ENCODE measurements at regions not wholly inside any gene's neighbourhood (a gene's known extent, or its start where the extent isn't known, plus 50 kb on each side); places are given as distances from the start of the nearest gene placed in this dataset.

GRCh38 chr12:84641940-84642545, 270.6 kb downstream of the SLC6A15 start:
- no peaks in the 10 kb centered on the region for H3K9me3 ChIP-seq (ENCODE audit: control insufficient read depth in 2 of 2, low read length in 2 of 2)
- H3K9ac ChIP-seq (ENCODE audit: low read length in 2 of 2) = no peak overlapping the region
- H3K27ac ChIP-seq (ENCODE audit: low read length) = no peak overlapping the region
- H3K4me1 ChIP-seq (ENCODE audit: control insufficient read depth, insufficient read depth, low read length) = no peaks in the 10 kb centered on the region
- H3K27me3 ChIP-seq (ENCODE audit: control insufficient read depth in 1 of 2, insufficient read depth in 2 of 2, low read length in 2 of 2) = no peaks in the 10 kb centered on the region
- no peak overlapping the region for H3K4me3 ChIP-seq (ENCODE audit: low read length in 2 of 2)
- no peaks in the 10 kb centered on the region for H3K36me3 ChIP-seq (ENCODE audit: control insufficient read depth in 2 of 2, insufficient read depth in 2 of 2, low read length in 2 of 2)

- H3K27me3 ChIP-seq (ENCODE audit: control insufficient read depth in 1 of 2, insufficient read depth in 2 of 2, low read length in 2 of 2) = no peaks in the 10 kb centered on the region
- H3K36me3 ChIP-seq (ENCODE audit: control insufficient read depth in 2 of 2, insufficient read depth in 2 of 2, low read length in 2 of 2) = no peaks in the 10 kb centered on the region
- no peak overlapping the region for H3K27ac ChIP-seq (ENCODE audit: low read length)
- H3K9ac ChIP-seq (ENCODE audit: low read length in 2 of 2) = no peak overlapping the region
- H3K9me3 ChIP-seq (ENCODE audit: control insufficient read depth in 2 of 2, low read length in 2 of 2) = no peaks in the 10 kb centered on the region
- no peak overlapping the region for H3K4me3 ChIP-seq (ENCODE audit: low read length in 2 of 2)
- no peaks in the 10 kb centered on the region for H3K4me1 ChIP-seq (ENCODE audit: control insufficient read depth, insufficient read depth, low read length)
Measured at GRCh38 chr12:84638811-84639368, 273.7 kb downstream of the SLC6A15 start.

- Histone ChIP-seq H3K4me3 (ENCODE audit: low read length in 2 of 2) (no peak overlapping the region), H3K27me3 (ENCODE audit: control insufficient read depth in 1 of 2, insufficient read depth in 2 of 2, low read length in 2 of 2) (no peaks in the 10 kb centered on the region), H3K9ac (ENCODE audit: low read length in 2 of 2) (no peak overlapping the region)
Measured at GRCh38 chr12:84637926-84638325, 274.7 kb downstream of the SLC6A15 start.

GRCh38 chr12:84636801-84637290, 275.8 kb downstream of the SLC6A15 start:
- Histone ChIP-seq H3K27me3 (ENCODE audit: control insufficient read depth in 1 of 2, insufficient read depth in 2 of 2, low read length in 2 of 2) (no peaks in the 10 kb centered on the region), H3K27ac (ENCODE audit: low read length) (no peak overlapping the region), H3K36me3 (ENCODE audit: control insufficient read depth in 2 of 2, insufficient read depth in 2 of 2, low read length in 2 of 2) (no peaks in the 10 kb centered on the region), H3K4me1 (ENCODE audit: control insufficient read depth, insufficient read depth, low read length) (no peaks in the 10 kb centered on the region), H3K4me3 (ENCODE audit: low read length in 2 of 2) (no peak overlapping the region), H3K9me3 (ENCODE audit: control insufficient read depth in 2 of 2, low read length in 2 of 2) (no peaks in the 10 kb centered on the region), H3K9ac (ENCODE audit: low read length in 2 of 2) (no peak overlapping the region)

More at GRCh38 chr12:84637926-84638325, 274.7 kb downstream of the SLC6A15 start:
- Histone ChIP-seq H3K36me3 (ENCODE audit: control insufficient read depth in 2 of 2, insufficient read depth in 2 of 2, low read length in 2 of 2) (no peaks in the 10 kb centered on the region), H3K4me1 (ENCODE audit: control insufficient read depth, insufficient read depth, low read length) (no peaks in the 10 kb centered on the region), H3K9me3 (ENCODE audit: control insufficient read depth in 2 of 2, low read length in 2 of 2) (no peaks in the 10 kb centered on the region), H3K27ac (ENCODE audit: low read length) (no peak overlapping the region)

DNA sequence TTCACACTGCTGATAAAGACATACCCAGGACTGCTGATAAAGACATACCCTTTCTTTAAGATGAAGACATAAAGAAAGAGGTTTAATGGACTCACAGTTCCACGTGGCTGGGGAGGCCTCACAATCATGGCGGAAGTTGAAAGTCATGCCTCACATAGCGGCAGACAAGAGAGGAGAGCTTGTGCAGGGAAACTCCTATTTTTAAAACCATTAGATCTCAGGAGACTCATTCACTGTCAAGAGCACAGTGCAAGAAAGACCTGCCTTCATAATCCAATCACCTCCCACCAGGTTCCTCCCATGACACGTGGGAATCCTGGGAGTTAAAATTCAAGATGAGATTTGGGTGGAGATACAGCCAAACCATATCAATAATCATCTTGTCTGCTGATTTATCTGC, 278.1 kb downstream of the SLC6A15 start:
- no peaks in the 10 kb centered on the region for H3K27me3 ChIP-seq (ENCODE audit: control insufficient read depth in 1 of 2, insufficient read depth in 2 of 2, low read length in 2 of 2)
- H3K36me3 ChIP-seq (ENCODE audit: control insufficient read depth in 2 of 2, insufficient read depth in 2 of 2, low read length in 2 of 2) = no peaks in the 10 kb centered on the region
- H3K4me3 ChIP-seq (ENCODE audit: low read length in 2 of 2) = no peak overlapping the region
- no peak overlapping the region for H3K27ac ChIP-seq (ENCODE audit: low read length)
- H3K9me3 ChIP-seq (ENCODE audit: control insufficient read depth in 2 of 2, low read length in 2 of 2) = no peaks in the 10 kb centered on the region
- H3K9ac ChIP-seq (ENCODE audit: low read length in 2 of 2) = no peak overlapping the region
- no peaks in the 10 kb centered on the region for H3K4me1 ChIP-seq (ENCODE audit: control insufficient read depth, insufficient read depth, low read length)

- Histone ChIP-seq H3K36me3 (ENCODE audit: control insufficient read depth in 2 of 2, insufficient read depth in 2 of 2, low read length in 2 of 2) (no peaks in the 10 kb centered on the region), H3K9me3 (ENCODE audit: control insufficient read depth in 2 of 2, low read length in 2 of 2) (no peaks in the 10 kb centered on the region), H3K4me3 (ENCODE audit: low read length in 2 of 2) (no peak overlapping the region), H3K27ac (ENCODE audit: low read length) (no peak overlapping the region), H3K9ac (ENCODE audit: low read length in 2 of 2) (no peak overlapping the region), H3K27me3 (ENCODE audit: control insufficient read depth in 1 of 2, insufficient read depth in 2 of 2, low read length in 2 of 2) (no peaks in the 10 kb centered on the region), H3K4me1 (ENCODE audit: control insufficient read depth, insufficient read depth, low read length) (no peaks in the 10 kb centered on the region)
Measured at GRCh38 chr12:84632556-84632955, 280.0 kb downstream of the SLC6A15 start.

DNA sequence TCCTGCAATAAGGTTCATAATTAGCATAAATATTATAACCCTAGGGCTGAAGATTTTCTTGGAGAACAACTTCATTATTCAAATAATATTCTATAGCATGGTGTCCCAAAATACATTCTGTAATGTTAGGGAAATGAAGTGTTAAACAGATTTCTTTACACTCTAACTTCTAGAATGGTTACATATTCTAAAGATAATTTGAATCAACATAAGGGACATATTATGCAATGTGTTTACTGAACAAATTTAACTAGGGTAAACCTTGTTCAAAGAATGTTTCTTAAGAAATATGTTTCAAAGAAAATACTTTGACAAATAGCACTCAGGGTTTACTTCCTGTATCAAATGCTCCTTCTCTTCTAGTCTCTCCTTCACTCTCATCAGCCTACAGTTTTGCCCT, 281.6 kb downstream of the SLC6A15 start:
- Histone ChIP-seq H3K9me3 (ENCODE audit: control insufficient read depth in 2 of 2, low read length in 2 of 2) (no peaks in the 10 kb centered on the region), H3K4me3 (ENCODE audit: low read length in 2 of 2) (no peak overlapping the region), H3K27ac (ENCODE audit: low read length) (no peak overlapping the region), H3K9ac (ENCODE audit: low read length in 2 of 2) (no peak overlapping the region), H3K27me3 (ENCODE audit: control insufficient read depth in 1 of 2, insufficient read depth in 2 of 2, low read length in 2 of 2) (no peaks in the 10 kb centered on the region), H3K36me3 (ENCODE audit: control insufficient read depth in 2 of 2, insufficient read depth in 2 of 2, low read length in 2 of 2) (no peaks in the 10 kb centered on the region), H3K4me1 (ENCODE audit: control insufficient read depth, insufficient read depth, low read length) (no peaks in the 10 kb centered on the region)

DNA sequence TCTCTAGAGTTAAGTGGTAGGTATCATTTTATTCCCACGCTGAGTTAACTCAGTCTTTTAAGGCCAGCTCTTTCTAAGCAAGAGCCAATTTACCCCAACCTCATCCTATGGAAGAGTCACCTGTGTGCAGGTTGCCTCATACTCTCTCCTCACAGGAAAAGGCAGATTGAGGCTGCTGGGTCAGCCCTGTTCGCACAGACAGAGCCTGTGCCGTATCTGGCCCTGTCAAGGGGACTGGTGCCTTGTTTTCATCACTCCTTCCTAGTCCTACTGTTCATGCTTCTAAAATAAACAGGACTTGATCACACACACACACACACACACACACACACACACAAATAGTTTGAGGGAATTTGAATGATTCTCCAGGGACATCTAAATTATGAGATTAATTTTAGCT, 285.0 kb downstream of the SLC6A15 start:
- no peak overlapping the region for H3K9ac ChIP-seq (ENCODE audit: low read length in 2 of 2)
- H3K36me3 ChIP-seq (ENCODE audit: control insufficient read depth in 2 of 2, insufficient read depth in 2 of 2, low read length in 2 of 2) = no peaks in the 10 kb centered on the region
- H3K9me3 ChIP-seq (ENCODE audit: control insufficient read depth in 2 of 2, low read length in 2 of 2) = no peaks in the 10 kb centered on the region
- H3K27me3 ChIP-seq (ENCODE audit: control insufficient read depth in 1 of 2, insufficient read depth in 2 of 2, low read length in 2 of 2) = no peaks in the 10 kb centered on the region
- H3K4me3 ChIP-seq (ENCODE audit: low read length in 2 of 2) = no peak overlapping the region
- H3K27ac ChIP-seq (ENCODE audit: low read length) = no peak overlapping the region
- H3K4me1 ChIP-seq (ENCODE audit: control insufficient read depth, insufficient read depth, low read length) = no peaks in the 10 kb centered on the region

- Histone ChIP-seq H3K27me3 (ENCODE audit: control insufficient read depth in 1 of 2, insufficient read depth in 2 of 2, low read length in 2 of 2) (no peaks in the 10 kb centered on the region), H3K4me3 (ENCODE audit: low read length in 2 of 2) (no peak overlapping the region), H3K27ac (ENCODE audit: low read length) (no peak overlapping the region), H3K9me3 (ENCODE audit: control insufficient read depth in 2 of 2, low read length in 2 of 2) (no peaks in the 10 kb centered on the region), H3K9ac (ENCODE audit: low read length in 2 of 2) (no peak overlapping the region), H3K36me3 (ENCODE audit: control insufficient read depth in 2 of 2, insufficient read depth in 2 of 2, low read length in 2 of 2) (no peaks in the 10 kb centered on the region), H3K4me1 (ENCODE audit: control insufficient read depth, insufficient read depth, low read length) (no peaks in the 10 kb centered on the region)
Measured at GRCh38 chr12:84624601-84625000, 288.0 kb downstream of the SLC6A15 start.

DNA sequence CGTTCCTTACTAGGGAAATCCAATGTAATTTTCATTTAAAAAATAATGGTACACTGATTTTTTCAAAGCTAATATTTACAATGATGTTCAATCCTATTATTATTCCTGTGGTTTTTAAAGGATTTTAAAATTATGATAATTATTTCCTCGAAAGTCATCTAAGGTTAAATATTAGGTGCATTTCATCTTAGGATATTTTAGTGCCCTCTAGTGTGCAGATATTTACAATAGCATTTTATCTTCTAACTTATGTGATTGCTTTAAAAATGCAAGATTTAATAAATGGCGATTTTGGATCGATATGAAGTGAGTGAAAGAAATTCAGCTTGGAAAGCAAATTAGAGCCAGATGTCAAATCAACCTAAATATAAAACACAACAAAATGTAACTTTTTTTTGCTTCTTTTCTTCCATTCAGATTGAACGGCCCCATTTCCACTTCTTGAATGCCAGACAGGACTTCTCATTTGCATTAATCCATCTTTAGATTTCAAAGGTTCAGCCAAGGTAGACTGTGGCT, 293.5 kb downstream of the SLC6A15 start:
- Histone ChIP-seq H3K4me3 (ENCODE audit: low read length in 2 of 2) (no peak overlapping the region), H3K9ac (ENCODE audit: low read length in 2 of 2) (no peak overlapping the region), H3K36me3 (ENCODE audit: control insufficient read depth in 2 of 2, insufficient read depth in 2 of 2, low read length in 2 of 2) (no peaks in the 10 kb centered on the region), H3K9me3 (ENCODE audit: control insufficient read depth in 2 of 2, low read length in 2 of 2) (no peaks in the 10 kb centered on the region), H3K27me3 (ENCODE audit: control insufficient read depth in 1 of 2, insufficient read depth in 2 of 2, low read length in 2 of 2) (no peaks in the 10 kb centered on the region), H3K4me1 (ENCODE audit: control insufficient read depth, insufficient read depth, low read length) (no peaks in the 10 kb centered on the region), H3K27ac (ENCODE audit: low read length) (no peak overlapping the region)

DNA sequence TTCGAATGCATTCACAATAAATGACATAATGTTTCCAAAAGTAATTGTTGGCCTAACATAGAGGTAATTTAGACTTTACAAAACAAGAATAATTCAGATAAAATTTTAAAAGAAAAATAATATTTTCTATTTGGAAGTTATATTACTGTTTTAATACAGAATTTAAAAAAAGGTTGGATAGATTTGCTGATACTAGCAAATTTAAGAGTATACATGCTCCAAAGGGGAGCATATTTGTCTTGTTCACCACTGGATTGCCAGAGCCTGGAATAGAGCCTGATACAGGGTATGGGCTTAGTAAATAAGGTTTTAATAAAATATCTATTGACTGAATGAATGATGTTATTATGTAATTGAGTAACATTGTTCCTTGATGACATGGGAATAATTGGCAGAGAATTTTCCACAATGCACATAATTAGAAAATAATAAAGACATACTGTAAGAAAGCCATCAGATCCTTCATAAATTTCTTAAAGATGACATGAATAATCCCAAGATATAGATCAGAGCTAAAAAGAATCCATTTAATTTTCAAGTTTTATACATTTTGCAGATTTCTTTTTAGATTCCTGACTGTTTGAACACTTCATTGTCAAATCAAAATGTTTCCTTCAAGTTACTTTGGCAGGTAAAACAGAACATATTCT, 305.3 kb downstream of the SLC6A15 start:
- Histone ChIP-seq H3K36me3 (ENCODE audit: control insufficient read depth in 2 of 2, insufficient read depth in 2 of 2, low read length in 2 of 2) (no peaks in the 10 kb centered on the region), H3K9ac (ENCODE audit: low read length in 2 of 2) (no peak overlapping the region)

More for the DNA sequence above, 305.3 kb downstream of the SLC6A15 start:
- Histone ChIP-seq H3K9me3 (ENCODE audit: control insufficient read depth in 2 of 2, low read length in 2 of 2) (no peaks in the 10 kb centered on the region), H3K27ac (ENCODE audit: low read length) (no peak overlapping the region), H3K4me3 (ENCODE audit: low read length in 2 of 2) (no peak overlapping the region), H3K27me3 (ENCODE audit: control insufficient read depth in 1 of 2, insufficient read depth in 2 of 2, low read length in 2 of 2) (no peaks in the 10 kb centered on the region), H3K4me1 (ENCODE audit: control insufficient read depth, insufficient read depth, low read length) (no peaks in the 10 kb centered on the region)

Data from stomach smooth muscle (tissue), 2 donors.